Right cardiac atrium (tissue), 5 donors: ENCODE measurements at regions not wholly inside any gene's neighbourhood (a gene's known extent, or its start where the extent isn't known, plus 50 kb on each side); places are given as distances from the start of the nearest gene placed in this dataset.
A peak's percentile ranks its signal among the peaks of the same experiment; 100 is the strongest.

Experiments used
- ATAC-seq, 2 donors: fragments of 200-7000 bp; cut with Tn5 transposase; one replicate each; pipeline versions ENCODE4 v1.8.0 to v1.9.1; 2020; ENCODE audit warnings: moderate library complexity in 2 of 2, mild to moderate bottlenecking in 1 of 2
- DNase-seq, 3 donors: peaks; one replicate each; pipeline ENCODE4 v3.0.0-alpha.2; 2020
- H3K27ac ChIP-seq: one replicate; pipeline ENCODE4 v1.5.1; 2013; ENCODE audit warnings: mild to moderate bottlenecking, low read length, control low read depth, moderate library complexity
- H3K27me3 ChIP-seq: one replicate; pipeline ENCODE4 v1.6.1; 2013; ENCODE audit not compliant: control insufficient read depth, insufficient read depth
- H3K4me1 ChIP-seq: one replicate; pipeline ENCODE4 v1.6.1; 2013; ENCODE audit warnings: low read length; ENCODE audit not compliant: control insufficient read depth, insufficient read depth
- H3K4me3 ChIP-seq: one replicate; pipeline ENCODE4 v1.5.1; 2013; ENCODE audit warnings: low read length, control low read depth
- H3K9me3 ChIP-seq: one replicate; pipeline ENCODE4 v1.6.1; 2013; ENCODE audit warnings: low read length; ENCODE audit not compliant: control insufficient read depth
- WGBS: extraction: QIAGEN DNeasy Blood & Tissue Kit; methylation state at CpG from one replicate; pipeline ENCODE4 v1.1.7; 2013; 5-methylcytosine and 5-hydroxymethylcytosine counted together
- intact Hi-C, 4 donors: fragments of 100-400 bp; cut with DNase I; formaldehyde crosslinking; loops; one replicate each; pipeline versions ENCODE4 v1.11.0 to v1.14.0; 2022 to 2023
- donor health status: healthy with polysubstance abuse.
- donor health status: DM: no; HTN: yes; CAD: no.
- donor health status: DM: no; HTN: no; CAD: no.
- donor health status: DM: no; HTN: yes; CAD: no; lungs with severe emphysema.
- donor health status: DM: yes; HTN: yes; CAD: no.

DNA sequence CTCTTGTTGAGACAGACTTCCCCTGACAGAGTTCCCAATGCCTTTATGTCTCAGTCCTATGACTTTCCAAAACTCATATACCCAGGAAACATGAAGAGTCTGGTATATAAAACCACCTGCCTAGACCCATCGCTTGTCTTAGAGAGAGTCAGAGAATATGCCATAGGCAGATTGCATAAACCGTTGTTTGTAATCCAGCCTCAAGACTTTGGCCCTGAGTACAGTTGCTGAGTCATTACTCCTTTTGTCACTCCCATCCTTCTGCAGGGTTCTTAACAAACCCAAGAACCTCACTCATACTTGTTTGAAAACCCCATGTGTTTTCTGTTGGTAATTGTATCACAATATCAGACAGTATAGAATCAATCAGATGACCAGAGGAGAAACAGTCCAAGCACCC lies 616.3 kb downstream of the SLCO4C1 start:
- WGBS, result 71% methylated on average over 2 of the region's 2 CpGs
- ATAC-seq, result no peak
- H3K4me3 ChIP-seq, result no peak overlapping the region
- H3K4me1 ChIP-seq, result no peaks in the 10 kb centered on the region
- no peak for DNase-seq
- intact Hi-C loops, result no loop called here
- no peaks in the 10 kb centered on the region for H3K27me3 ChIP-seq
- no peak overlapping the region for H3K27ac ChIP-seq
- no peaks in the 10 kb centered on the region for H3K9me3 ChIP-seq

- DNase-seq, result peak; percentile 18 to 31 (median 25)
These were observed 617.4 kb downstream of the SLCO4C1 start for GRCh38 chr5:101678481-101679193.

GRCh38 chr5:101677961-101678360 lies 618.1 kb downstream of the SLCO4C1 start:
- WGBS, result 38% methylated on average over 5 of the region's 5 CpGs
- no peak for ATAC-seq
- H3K27ac ChIP-seq, result no peak overlapping the region
- no peaks in the 10 kb centered on the region for H3K9me3 ChIP-seq
- H3K4me3 ChIP-seq, result no peak overlapping the region
- no peak for DNase-seq
- no peaks in the 10 kb centered on the region for H3K4me1 ChIP-seq
- no peaks in the 10 kb centered on the region for H3K27me3 ChIP-seq
- intact Hi-C loops, result no loop called here

More at GRCh38 chr5:101678481-101679193, 617.4 kb downstream of the SLCO4C1 start:
- Histone ChIP-seq H3K9me3 (no peaks in the 10 kb centered on the region), H3K27me3 (no peaks in the 10 kb centered on the region), H3K4me1 (no peaks in the 10 kb centered on the region), H3K27ac (no peak overlapping the region), H3K4me3 (no peak overlapping the region)
- intact Hi-C loops, result no loop called here
- 8% methylated on average over 7 of the region's 7 CpGs for WGBS
- peak; percentile 59 to 63 for ATAC-seq

GRCh38 chr5:101676646-101677045 lies 619.4 kb downstream of the SLCO4C1 start:
- intact Hi-C loops, result no loop called here
- no peak overlapping the region for H3K27ac ChIP-seq
- no peaks in the 10 kb centered on the region for H3K27me3 ChIP-seq
- WGBS, result 69% methylated on average over 2 of the region's 2 CpGs
- no peak overlapping the region for H3K4me3 ChIP-seq
- no peaks in the 10 kb centered on the region for H3K4me1 ChIP-seq
- ATAC-seq (no peak), DNase-seq (no peak)
- no peaks in the 10 kb centered on the region for H3K9me3 ChIP-seq

DNA sequence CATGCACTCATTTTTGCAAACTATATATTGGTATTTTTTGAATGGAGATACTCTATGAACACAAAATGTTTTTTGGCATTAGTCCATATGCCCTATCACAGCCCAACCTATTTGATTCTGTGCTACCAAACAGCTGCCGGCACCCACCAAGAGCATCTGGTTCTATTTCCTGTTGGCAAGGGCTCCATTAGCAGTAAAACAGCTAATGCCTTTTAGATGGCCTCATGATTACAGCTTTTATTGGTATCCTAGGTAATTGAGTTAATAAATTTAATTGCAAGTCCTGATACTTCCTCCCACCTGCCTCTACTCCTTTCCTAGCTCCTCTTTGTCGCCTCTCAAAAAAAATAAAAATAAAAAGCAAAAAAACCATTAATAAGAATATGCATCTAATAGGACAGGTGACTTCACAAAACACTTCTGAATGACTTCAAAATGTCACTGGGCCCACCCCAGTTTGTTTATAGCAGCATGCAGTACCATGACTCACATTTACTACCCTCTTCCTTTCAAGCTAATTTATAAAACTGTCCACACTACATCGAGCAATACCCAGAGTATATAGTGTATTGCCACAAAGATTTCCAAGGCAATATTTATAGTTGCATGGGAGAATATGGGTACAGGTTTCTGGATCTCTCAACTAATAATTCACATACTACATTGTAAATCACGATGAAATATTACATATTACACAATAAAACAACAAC lies 620.4 kb downstream of the SLCO4C1 start:
- ATAC-seq (no peak), DNase-seq (no peak)
- Histone ChIP-seq H3K27ac (no peak overlapping the region), H3K27me3 (no peaks in the 10 kb centered on the region), H3K4me1 (no peaks in the 10 kb centered on the region), H3K4me3 (no peak overlapping the region), H3K9me3 (no peaks in the 10 kb centered on the region)
- intact Hi-C loops, result no loop called here
- WGBS, result 74% methylated on average over 4 of the region's 4 CpGs

GRCh38 chr5:101673120-101673519 lies 623.0 kb downstream of the SLCO4C1 start:
- H3K4me1 ChIP-seq, result no peaks in the 10 kb centered on the region
- no peak overlapping the region for H3K27ac ChIP-seq
- no peaks in the 10 kb centered on the region for H3K9me3 ChIP-seq
- no peak overlapping the region for H3K4me3 ChIP-seq
- no peak for ATAC-seq
- DNase-seq, result no peak
- whole genome bisulfite sequencing, result 82% methylated on average over 5 of the region's 5 CpGs
- intact Hi-C loops, result no loop called here
- no peaks in the 10 kb centered on the region for H3K27me3 ChIP-seq

DNA sequence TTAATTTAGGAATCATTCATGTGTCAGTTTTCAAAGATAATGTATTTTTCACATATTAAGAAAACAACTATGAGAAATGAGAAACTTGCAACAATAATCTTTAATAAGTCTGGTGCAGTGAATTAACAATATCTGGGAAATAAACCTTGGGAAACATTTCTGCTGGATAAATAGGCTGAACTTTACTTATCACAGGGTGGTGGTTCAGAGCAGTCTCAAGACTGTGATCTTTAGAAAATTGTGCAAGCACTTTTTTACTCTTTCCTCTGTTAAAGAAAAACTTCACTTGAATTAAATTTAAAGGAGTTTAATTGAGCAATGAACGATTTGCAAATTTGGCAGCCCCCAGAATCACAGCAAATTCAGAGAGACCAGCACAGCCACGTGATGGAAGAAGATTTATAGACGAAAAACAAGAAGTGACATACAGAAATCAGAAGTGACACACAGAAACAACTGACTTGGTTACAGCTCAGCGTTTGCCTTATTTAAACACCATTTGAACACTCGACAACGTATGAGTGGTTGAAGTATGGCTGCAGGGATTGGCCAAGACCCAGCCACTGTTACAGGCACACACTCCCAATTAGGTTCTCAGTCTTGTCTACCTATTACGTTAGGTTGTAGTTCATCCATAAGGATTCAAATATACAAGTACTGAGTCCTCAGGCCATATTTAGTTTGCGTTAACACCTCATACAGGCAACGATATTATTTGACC lies 631.9 kb downstream of the SLCO4C1 start:
- Histone ChIP-seq H3K27ac (no peak overlapping the region), H3K4me3 (no peak overlapping the region), H3K9me3 (no peaks in the 10 kb centered on the region), H3K27me3 (no peaks in the 10 kb centered on the region), H3K4me1 (no peaks in the 10 kb centered on the region)
- no peak for DNase-seq
- WGBS, result 76% methylated on average over 9 of the region's 9 CpGs
- intact Hi-C loops, result no loop called here
- ATAC-seq, result no peak

GRCh38 chr5:101663543-101663942 lies 632.5 kb downstream of the SLCO4C1 start:
- ATAC-seq, result no peak

GRCh38 chr5:101662263-101662662 lies 633.8 kb downstream of the SLCO4C1 start:
- no peaks in the 10 kb centered on the region for H3K4me1 ChIP-seq
- intact Hi-C loops, result no loop called here
- no peak for ATAC-seq
- DNase-seq, result no peak
- H3K27ac ChIP-seq, result no peak overlapping the region
- H3K4me3 ChIP-seq, result no peak overlapping the region
- H3K9me3 ChIP-seq, result no peaks in the 10 kb centered on the region
- H3K27me3 ChIP-seq, result no peaks in the 10 kb centered on the region

More at GRCh38 chr5:101663543-101663942, 632.5 kb downstream of the SLCO4C1 start:
- no peak overlapping the region for H3K4me3 ChIP-seq
- H3K4me1 ChIP-seq, result no peaks in the 10 kb centered on the region
- 63% methylated on average over 2 of the region's 2 CpGs for WGBS
- H3K9me3 ChIP-seq, result no peaks in the 10 kb centered on the region
- no peak for DNase-seq
- no peak overlapping the region for H3K27ac ChIP-seq
- no peaks in the 10 kb centered on the region for H3K27me3 ChIP-seq
- intact Hi-C loops, result no loop called here

GRCh38 chr5:101658433-101658832 lies 637.7 kb downstream of the SLCO4C1 start:
- 48% methylated on average over 7 of the region's 7 CpGs for WGBS
- H3K27me3 ChIP-seq, result no peaks in the 10 kb centered on the region
- DNase-seq (no peak), ATAC-seq (no peak)
- no peak overlapping the region for H3K27ac ChIP-seq
- no peaks in the 10 kb centered on the region for H3K9me3 ChIP-seq
- no peak overlapping the region for H3K4me3 ChIP-seq
- H3K4me1 ChIP-seq, result no peaks in the 10 kb centered on the region
- intact Hi-C loops, result no loop called here

DNA sequence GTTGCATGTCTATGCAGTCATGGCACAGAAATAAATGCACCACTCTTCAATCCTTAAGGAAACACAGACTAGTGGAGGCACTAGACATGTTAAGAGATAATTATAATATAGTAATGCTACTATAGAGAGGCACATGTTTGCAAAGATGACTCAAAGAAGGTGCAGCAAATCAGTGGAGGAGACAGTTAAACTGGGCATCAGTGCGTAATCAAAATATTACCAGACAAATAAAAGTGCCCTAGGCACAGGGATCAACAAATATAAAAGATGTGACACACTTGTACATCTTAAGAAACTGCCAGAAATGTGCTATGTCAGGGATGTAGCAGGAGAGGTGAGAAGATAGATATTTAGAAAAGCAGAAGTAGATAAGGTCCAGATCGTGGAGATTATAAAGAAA lies 642.1 kb downstream of the SLCO4C1 start:
- no peak overlapping the region for H3K4me3 ChIP-seq
- H3K27me3 ChIP-seq, result no peaks in the 10 kb centered on the region
- H3K27ac ChIP-seq, result no peak overlapping the region
- no peaks in the 10 kb centered on the region for H3K9me3 ChIP-seq
- intact Hi-C loops, result no loop called here
- WGBS, result 72% methylated on average over 2 of the region's 2 CpGs
- H3K4me1 ChIP-seq, result no peaks in the 10 kb centered on the region
- no peak for DNase-seq
- ATAC-seq, result no peak
